ENCODE measurements at regions not wholly inside any gene's neighbourhood (a gene's known extent, or its start where the extent isn't known, plus 50 kb on each side); places are given as distances from the start of the nearest gene placed in this dataset.
A peak's percentile ranks its signal among the peaks of the same experiment; 100 is the strongest.
"Not testable (repeated sequence)": the region's sequence is repeated elsewhere in the genome, so short reads cannot be mapped to it uniquely, and the experiment has no call there.

DNA sequence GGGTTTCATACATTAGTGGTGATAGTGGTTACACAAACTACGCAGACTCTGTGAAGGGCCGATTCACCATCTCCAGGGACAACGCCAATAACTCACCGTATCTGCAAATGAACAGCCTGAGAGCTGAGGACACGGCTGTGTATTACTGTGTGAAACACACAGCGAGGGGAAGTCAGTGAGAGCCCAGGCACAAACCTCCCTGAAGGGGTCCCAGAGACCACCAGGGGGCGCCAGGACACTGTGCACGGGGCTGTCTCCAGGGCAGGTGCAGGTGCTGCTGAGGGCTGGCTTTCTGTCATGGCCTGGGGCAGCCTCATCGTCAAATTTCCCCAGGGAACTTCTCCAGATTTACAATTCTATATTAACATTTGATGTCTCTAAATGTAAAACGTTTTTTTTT lies 184.6 kb upstream of the TP53TG3C start:
- DNase-seq = not testable (repeated sequence)

DNA sequence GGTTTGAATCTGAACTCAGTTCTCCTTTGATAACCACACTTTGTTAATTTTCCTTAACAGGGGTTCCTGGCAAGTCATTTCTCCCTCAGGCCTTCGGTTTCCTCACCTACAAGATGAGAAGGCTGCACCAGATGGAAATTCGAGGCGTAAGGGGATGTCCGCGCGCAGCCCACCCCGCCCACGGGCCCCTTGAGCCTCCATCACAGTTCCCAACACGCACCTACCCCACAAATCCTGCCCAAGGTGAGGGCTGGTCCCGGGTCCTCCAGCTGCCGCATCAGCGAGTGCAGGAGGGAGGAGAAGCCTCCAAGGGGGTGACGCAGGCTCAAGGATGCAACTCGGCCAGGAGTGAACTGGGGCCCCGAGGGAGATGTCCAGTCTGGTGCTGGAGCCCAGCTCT lies 166.9 kb upstream of the TP53TG3C start:
- not testable (repeated sequence) for DNase-seq

DNA sequence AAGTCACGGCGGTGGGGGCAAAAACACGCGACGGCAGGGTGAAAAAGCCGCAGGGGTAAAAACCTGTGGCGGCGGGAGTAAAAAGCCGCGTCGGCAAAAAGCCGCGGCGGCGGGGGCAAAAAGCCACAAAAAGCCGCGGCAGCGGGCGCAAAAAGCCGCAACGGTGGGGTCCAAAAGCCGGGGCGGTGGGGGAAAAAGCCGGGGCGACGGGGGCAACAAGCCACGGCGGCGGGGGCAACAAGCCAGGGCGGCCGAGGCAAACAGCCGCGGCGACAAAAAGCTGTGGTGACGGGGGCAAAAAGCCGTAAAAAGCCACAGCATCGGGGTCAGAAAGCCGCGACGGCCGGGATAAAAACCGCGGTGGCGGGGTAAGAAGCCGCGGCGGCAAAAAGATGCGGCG lies 166.1 kb upstream of the TP53TG3C start:
- not testable (repeated sequence) for DNase-seq

DNA sequence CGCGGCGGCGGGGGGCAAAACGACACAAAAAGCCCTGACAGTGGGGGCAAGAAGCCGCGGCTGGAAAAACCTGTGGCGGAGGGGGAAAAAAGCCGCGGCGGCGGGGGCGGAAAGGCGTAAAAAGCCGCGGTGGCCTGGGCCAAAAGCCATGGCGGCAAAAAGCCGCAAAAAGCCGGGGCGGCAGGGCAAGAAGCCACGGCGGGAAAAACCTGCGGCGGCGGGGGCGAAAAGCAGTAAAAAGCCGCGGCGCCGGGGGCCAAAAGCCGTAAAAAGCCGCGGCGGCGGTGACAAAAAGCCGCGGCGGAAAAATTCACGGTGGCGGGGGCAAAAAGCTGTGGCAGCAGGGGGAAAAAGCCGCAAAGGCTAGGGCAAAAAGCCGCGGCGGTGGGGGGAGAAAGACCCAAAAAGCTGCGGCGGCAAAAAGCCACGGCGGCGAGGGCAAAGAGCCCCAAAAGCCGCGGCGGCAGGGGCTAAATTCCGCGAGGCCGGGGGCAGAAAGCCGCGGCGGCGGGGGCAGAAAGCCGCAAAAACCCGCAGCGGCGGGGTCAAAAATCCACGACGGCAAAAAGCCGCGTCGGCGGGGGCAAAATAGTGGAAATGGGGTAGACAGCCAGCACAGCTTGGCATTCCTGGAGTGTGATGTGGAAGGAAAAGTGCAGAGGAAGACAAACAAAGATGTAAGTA lies 165.2 kb upstream of the TP53TG3C start:
- DNase-seq = not testable (repeated sequence)

DNA sequence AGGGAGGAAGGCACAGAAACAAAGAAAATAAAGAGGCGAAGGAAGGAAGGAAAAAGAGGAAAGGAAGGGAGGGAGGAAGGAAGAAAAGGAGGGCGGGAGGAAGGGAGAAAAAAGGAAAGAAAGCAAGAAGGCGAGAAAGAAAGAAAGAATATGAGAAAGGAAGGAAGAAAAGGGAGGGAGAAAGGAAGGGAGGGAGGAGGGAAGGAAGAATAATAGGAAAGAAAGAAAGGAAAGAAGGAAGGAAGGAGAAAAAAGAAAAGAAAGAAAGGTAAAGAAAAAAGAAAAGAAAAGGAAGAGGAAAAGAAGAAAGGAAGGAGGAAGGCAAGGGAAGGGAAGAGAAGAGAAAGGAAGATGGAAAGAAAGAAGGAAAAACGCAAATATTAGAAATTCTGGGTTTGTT lies 145.2 kb upstream of the TP53TG3C start:
- not testable (repeated sequence) for DNase-seq

DNA sequence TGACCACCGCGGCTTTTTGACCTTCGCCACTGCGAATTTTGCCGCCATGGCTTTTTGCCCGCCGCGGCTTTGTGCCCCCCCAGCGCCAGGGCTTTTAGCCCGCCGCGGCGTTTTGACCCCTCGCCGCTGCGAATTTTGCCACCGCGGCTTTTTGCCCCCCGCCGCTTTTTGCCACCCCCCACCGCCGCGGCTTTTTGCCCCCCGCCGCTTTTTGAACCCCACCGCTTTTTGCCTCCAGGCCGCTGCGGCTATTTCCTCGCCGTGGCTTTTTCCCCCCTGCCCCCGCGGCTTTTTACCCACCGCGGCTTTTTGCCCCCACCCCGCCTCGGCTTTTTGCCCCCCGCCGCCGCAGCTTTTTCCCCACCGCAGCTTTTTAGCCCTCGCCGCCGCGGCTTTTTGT lies 134.8 kb upstream of the TP53TG3C start:
- no peak for DNase-seq

DNA sequence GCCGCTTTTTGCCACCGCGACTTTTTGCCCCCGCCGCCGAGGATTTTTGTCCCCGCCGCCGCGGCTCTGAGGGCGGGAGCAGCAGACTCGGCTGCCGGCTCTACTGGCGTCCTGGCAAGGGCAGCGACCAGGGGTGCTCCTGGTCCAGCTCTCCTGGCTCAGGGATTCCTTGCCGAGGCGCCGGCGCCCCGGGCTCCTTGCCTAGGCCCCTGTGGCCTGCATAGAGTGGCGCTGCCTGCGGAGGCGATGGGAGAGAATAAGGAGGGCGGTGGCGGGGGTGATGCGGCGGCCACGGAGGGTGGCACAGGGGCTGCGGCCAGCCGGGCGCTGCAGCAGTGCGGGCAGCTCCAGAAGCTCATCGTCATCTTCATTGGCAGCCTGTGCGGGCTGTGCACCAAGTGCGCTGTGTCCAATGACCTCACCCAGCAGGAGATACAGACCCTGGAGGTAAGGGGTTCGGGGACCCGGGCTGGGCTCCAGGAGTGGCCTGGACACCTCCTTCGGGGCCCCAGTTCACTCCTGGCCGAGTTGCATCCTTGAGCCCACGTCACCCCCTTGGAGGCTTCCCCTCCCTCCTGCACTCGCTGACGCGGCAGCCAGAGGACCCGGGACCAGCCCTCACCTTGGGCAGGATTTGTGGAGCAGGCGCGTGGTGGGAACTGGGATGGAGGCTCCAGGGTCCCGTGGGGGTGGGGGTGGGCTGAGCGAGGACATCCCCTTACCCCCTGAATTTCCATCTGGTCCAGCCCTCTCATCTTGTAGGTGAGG lies 134.2 kb upstream of the TP53TG3C start:
- DNase-seq = not testable (repeated sequence)

DNA sequence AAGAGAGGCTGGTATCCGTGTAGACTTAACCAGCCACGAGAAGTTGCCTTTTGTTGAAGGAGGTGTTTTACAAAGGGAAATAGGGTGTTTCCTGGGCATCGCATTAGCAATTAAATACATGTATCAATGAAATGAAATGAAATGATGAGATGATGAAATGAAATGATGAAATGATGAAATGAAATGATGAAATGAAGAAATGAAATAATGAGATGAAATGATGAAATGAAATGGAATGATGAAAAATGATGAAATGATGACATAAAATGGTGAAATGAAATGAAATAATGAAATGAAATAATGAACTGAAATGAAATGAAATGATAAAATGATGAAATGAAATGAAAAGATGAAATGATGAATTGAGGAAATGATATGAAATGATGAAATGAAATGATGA lies 131.3 kb upstream of the TP53TG3C start:
- not testable (repeated sequence) for DNase-seq

DNA sequence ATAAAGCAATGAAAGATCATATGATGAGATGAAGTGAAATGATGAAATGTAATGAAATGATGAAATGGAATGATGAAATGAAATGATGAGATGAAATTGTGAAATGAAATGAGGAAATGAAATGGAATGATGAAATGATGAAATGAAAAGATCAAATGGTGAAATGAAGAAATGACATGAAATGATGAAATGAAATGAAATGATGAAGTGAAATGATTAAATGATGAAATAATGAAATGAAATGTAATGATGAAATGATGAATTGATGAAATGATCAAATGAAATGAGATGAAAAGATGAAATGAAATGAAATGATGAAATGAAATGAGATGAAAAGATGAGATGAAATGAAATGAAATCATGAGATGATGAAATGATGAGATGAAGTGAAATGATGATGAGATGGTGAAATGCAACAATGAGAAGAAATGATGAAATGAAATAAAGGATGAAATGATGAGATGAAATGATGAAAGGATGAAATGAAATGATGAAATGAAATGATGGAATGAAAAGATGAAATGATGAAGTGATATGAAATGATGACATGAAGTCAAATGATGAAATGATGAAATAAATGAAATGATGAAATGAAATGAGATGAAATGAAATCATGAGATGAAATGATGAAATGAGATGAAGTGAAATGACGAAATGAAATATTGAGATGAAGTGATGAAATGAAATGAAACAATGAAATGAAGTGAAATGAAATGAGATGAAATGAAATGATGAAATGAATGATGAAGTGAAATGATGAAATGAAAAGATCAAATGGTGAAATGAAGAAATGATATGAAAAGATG lies 130.5 kb upstream of the TP53TG3C start:
- DNase-seq = peak in 1 of 2 donors; percentile 2

DNA sequence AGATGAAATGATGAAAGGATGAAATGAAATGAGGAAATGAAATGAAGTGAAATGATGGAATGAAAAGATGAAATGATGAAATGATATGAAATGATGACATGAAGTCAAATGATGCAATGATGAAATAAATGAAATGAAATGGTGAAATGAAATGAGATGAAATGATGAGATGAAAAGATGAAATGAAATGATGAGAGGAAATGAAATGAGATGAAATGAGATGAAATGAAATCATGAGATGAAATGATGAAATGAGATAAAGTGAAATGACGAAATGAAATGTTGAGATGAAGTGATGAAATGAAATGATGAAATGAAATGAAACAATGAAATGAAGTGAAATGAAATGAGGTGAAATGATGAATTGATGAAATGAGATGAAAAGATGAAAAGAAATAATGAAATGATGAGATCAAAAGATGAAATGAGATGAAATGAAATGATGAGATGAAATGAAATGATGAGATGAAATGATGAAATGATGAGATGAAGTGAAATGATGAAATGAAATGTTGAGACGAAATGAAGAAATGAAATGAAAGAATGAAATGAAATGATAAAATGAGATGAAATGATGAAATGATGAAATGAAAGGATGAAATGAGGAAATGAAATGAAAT lies 129.5 kb upstream of the TP53TG3C start:
- not testable (repeated sequence) for DNase-seq
